ENCODE measurements at regions not wholly inside any gene's neighbourhood (a gene's known extent, or its start where the extent isn't known, plus 50 kb on each side); places are given as distances from the start of the nearest gene placed in this dataset.

- TF ChIP-seq HBP1 (CRISPR knock-in tag; IDR thresholded peaks at IDR 0.05; ENCODE audit: low read depth), result no peak
- no peak for TF ChIP-seq POLR2AphosphoS5 (IDR thresholded peaks at IDR 0.05; ENCODE audit: low read depth, low read length)
- no peak for TF ChIP-seq E2F1 (CRISPR knock-in tag; IDR thresholded peaks at IDR 0.05)
- no peak for TF ChIP-seq GABPA (IDR thresholded peaks at IDR 0.05; ENCODE audit: low read depth, low read length)
- no peak for TF ChIP-seq GABPA (CRISPR knock-in tag; IDR thresholded peaks at IDR 0.05; ENCODE audit: low read depth)
- TF ChIP-seq CTCF (CRISPR knock-in tag; IDR thresholded peaks at IDR 0.05), result no peak
- TF ChIP-seq REXO4 (CRISPR knock-in tag; IDR thresholded peaks at IDR 0.05; ENCODE audit: borderline replicate concordance), result no peak
- TF ChIP-seq NFYB (CRISPR knock-in tag; IDR thresholded peaks at IDR 0.05), result no peak
- TF ChIP-seq ZNF770 (CRISPR knock-in tag; IDR thresholded peaks at IDR 0.05), result no peak
- TF ChIP-seq ZNF207 (IDR thresholded peaks at IDR 0.05; ENCODE audit: borderline replicate concordance), result no peak
- TF ChIP-seq EP300 (IDR thresholded peaks at IDR 0.05; ENCODE audit: low read depth in 2 of 2, low read length in 2 of 2), result no peak
- TF ChIP-seq EP300 (CRISPR knock-in tag; IDR thresholded peaks at IDR 0.05; ENCODE audit: borderline replicate concordance), result no peak
- no peak for TF ChIP-seq SIX4 (CRISPR knock-in tag; IDR thresholded peaks at IDR 0.05)
Measured at GRCh38 chr14:87628780-87629179, 364.2 kb downstream of the GALC start.
